Keratinocyte (primary cell): ENCODE measurements at regions not wholly inside any gene's neighbourhood (a gene's known extent, or its start where the extent isn't known, plus 50 kb on each side); places are given as distances from the start of the nearest gene placed in this dataset.

Experiments
- DNase-seq: peaks from one replicate; pipeline ENCODE4 v3.0.0-alpha.2; 2011; ENCODE audit warnings: low read depth, missing footprints, low spot score
- FAIRE-seq: peaks from 2 replicates; lab custom pipeline; 2011; peaks lifted over from hg19 to GRCh38; lab: Jason Lieb, UNC
- H2AFZ ChIP-seq: 2 replicates; pipeline ENCODE4 v1.6.0; 2012; ENCODE audit warnings: low read length, control low read depth, inconsistent platforms; ENCODE audit not compliant: control insufficient read depth
- H3K27ac ChIP-seq: 2 replicates; pipeline ENCODE4 v1.5.1; 2011; ENCODE audit warnings: low read length; ENCODE audit not compliant: control insufficient read depth, insufficient read depth
- H3K27me3 ChIP-seq: 3 replicates; pipeline ENCODE4 v1.6.0; 2011; ENCODE audit warnings: low read length; ENCODE audit not compliant: control insufficient read depth, insufficient read depth; ENCODE audit errors: extremely low read depth
- H3K36me3 ChIP-seq, 2 experiments: 2 replicates in 1 of 2; 3 replicates in 1 of 2; pipeline ENCODE4 v1.5.1; 2011; ENCODE audit warnings: low read length in 2 of 2, mild to moderate bottlenecking in 1 of 2; ENCODE audit not compliant: control insufficient read depth in 2 of 2, insufficient read depth in 2 of 2; ENCODE audit errors: extremely low read depth in 1 of 2
- H3K4me1 ChIP-seq: 3 replicates; pipeline ENCODE4 v1.5.1; 2011; ENCODE audit warnings: low read length; ENCODE audit not compliant: control insufficient read depth, insufficient read depth; ENCODE audit errors: extremely low read depth
- H3K4me2 ChIP-seq: 3 replicates; pipeline ENCODE4 v1.6.0; 2011; ENCODE audit warnings: low read depth, low read length; ENCODE audit not compliant: control insufficient read depth, insufficient read depth; ENCODE audit errors: extremely low read depth
- H3K4me3 ChIP-seq, 3 experiments: fragments of 200-600 bp in 1 of 3; sonication (generic) in 1 of 3; 2 replicates in 2 of 3; 3 replicates in 1 of 3; pipeline ENCODE4 v1.5.1; 2011 to 2016; ENCODE audit warnings: low read length in 3 of 3, mild to moderate bottlenecking in 3 of 3, control low read depth in 2 of 3, inconsistent platforms in 1 of 3, low read depth in 1 of 3, mixed read lengths in 1 of 3, mixed run types in 1 of 3, moderate library complexity in 1 of 3; ENCODE audit not compliant: control insufficient read depth in 2 of 3, insufficient read depth in 2 of 3; ENCODE audit errors: extremely low read depth in 1 of 3
- H3K79me2 ChIP-seq: 2 replicates; pipeline ENCODE4 v1.6.0; 2012; ENCODE audit warnings: low read length; ENCODE audit not compliant: control insufficient read depth, insufficient read depth
- H3K9ac ChIP-seq: 3 replicates; pipeline ENCODE4 v1.6.0; 2011; ENCODE audit warnings: low read length; ENCODE audit not compliant: control insufficient read depth, insufficient read depth; ENCODE audit errors: extremely low read depth
- H3K9me1 ChIP-seq: 3 replicates; pipeline ENCODE4 v1.6.0; 2011; ENCODE audit warnings: low read length; ENCODE audit not compliant: control insufficient read depth, insufficient read depth; ENCODE audit errors: extremely low read depth
- H3K9me3 ChIP-seq: 2 replicates; pipeline ENCODE4 v1.5.1; 2012; ENCODE audit warnings: low read depth, low read length; ENCODE audit not compliant: control insufficient read depth
- H4K20me1 ChIP-seq: 3 replicates; pipeline ENCODE4 v1.6.0; 2011; ENCODE audit warnings: low read length; ENCODE audit not compliant: control insufficient read depth, insufficient read depth; ENCODE audit errors: extremely low read depth
- CTCF ChIP-seq, 3 experiments: IDR thresholded peaks in 1 of 3; conservative IDR thresholded peaks in 1 of 3; optimal IDR thresholded peaks in 1 of 3; 2 replicates in 2 of 3; 3 replicates in 1 of 3; pipeline versions ENCODE3 to v1.5.1; 2011; ENCODE audit warnings: low read length in 3 of 3, mild to moderate bottlenecking in 3 of 3, moderate library complexity in 2 of 3, control low read depth in 1 of 3, inconsistent platforms in 1 of 3; ENCODE audit not compliant: insufficient read depth in 2 of 3; ENCODE audit errors: extremely low read depth in 1 of 3
- EZH2 ChIP-seq: IDR thresholded peaks from one replicate; pipeline ENCODE4 v1.6.1; 2012; ENCODE audit warnings: inconsistent platforms, mild to moderate bottlenecking, low read length, moderate library complexity
- dilution Hi-C: fragments of 300-500 bp; cut with MboI; formaldehyde crosslinking; loops from one replicate; pipeline ENCODE4 v1.7.0; 2020; ENCODE audit warnings: low sequenced_read_pairs; ENCODE audit not compliant: extremely low pct_ligation_motif_present

DNA sequence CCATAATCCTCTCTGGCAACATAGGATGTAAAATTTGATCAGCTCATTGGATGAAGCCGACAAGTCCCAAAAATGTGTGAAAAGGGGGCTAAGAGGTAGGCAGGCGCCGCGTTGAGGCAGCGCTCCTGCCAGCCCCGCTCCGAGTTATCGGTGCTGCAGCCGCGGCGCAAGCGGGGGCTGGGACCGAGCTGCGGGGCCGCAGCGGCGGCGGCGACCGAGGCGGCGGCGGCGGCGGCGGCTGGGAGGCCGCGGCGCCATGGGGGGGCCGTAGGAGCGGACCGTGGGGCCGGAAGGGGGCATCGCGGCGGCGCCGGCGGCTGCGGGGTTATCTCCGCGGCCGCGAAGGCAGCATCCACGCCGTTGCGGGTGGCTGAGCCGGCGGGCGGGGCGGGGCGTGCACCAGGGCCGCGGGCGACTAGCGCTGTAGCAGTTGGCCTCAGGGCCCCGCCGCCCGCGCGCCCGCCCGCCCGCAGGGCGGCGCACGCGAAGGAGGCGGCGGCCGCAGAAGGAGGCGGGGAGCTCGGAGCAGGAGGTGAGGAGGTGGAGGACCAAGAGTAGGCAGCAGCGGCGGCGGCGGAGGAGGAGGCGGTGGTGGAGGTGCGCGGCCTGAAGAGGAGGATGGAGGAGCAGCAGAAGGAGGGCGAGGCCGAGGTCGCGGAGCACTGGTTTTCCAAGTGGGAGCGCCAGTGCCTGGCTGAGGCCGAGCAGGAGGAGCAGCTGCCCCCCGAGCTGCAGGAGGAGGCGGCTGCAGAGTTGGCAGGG lies 126.0 kb upstream of the CXorf66 start:
- Histone ChIP-seq H3K36me3 (no peaks in the 10 kb centered on the region), H3K9me3 (no peaks in the 10 kb centered on the region), H2AFZ (no peak overlapping the region), H3K27me3 (peaks cover 17% of the 10 kb centered on the region), H3K9ac (no peak overlapping the region), H3K27ac (no peak overlapping the region), H3K4me2 (peak overlapping the region; percentile 10), H4K20me1 (no peaks in the 10 kb centered on the region), H3K4me3 (no peak overlapping the region), H3K79me2 (no peaks in the 10 kb centered on the region), H3K9me1 (no peaks in the 10 kb centered on the region), H3K4me1 (no peaks in the 10 kb centered on the region)
- dilution Hi-C loops = no loop called here
- TF ChIP-seq CTCF (optimal IDR thresholded peaks at IDR 0.05 in 1 of 3, IDR thresholded peaks at IDR 0.05 in 1 of 3, conservative IDR thresholded peaks at IDR 0.05 in 1 of 3; ENCODE audit: extremely low read depth in 1 of 3, insufficient read depth in 2 of 3, low read length in 3 of 3) (no peak), EZH2 (peak; percentile 35)
- FAIRE-seq (no peak), DNase-seq (no peak)

GRCh38 chrX:140090800-140091124 lies 125.4 kb upstream of the CXorf66 start:
- peak overlapping the region; percentile 22 for H3K4me2 ChIP-seq
- no peaks in the 10 kb centered on the region for H3K9me3 ChIP-seq
- H3K79me2 ChIP-seq = no peaks in the 10 kb centered on the region
- no peak for FAIRE-seq
- H3K4me3 ChIP-seq = no peak overlapping the region
- H3K9ac ChIP-seq = no peak overlapping the region
- dilution Hi-C loops = no loop called here
- H4K20me1 ChIP-seq = no peaks in the 10 kb centered on the region
- H2AFZ ChIP-seq = no peak overlapping the region
- no peak overlapping the region for H3K27ac ChIP-seq
- H3K4me1 ChIP-seq = no peaks in the 10 kb centered on the region
- TF ChIP-seq EZH2 (peak; percentile 73), CTCF (optimal IDR thresholded peaks at IDR 0.05 in 1 of 3, IDR thresholded peaks at IDR 0.05 in 1 of 3, conservative IDR thresholded peaks at IDR 0.05 in 1 of 3; ENCODE audit: extremely low read depth in 1 of 3, insufficient read depth in 2 of 3, low read length in 3 of 3) (no peak)
- DNase-seq = no peak
- no peaks in the 10 kb centered on the region for H3K36me3 ChIP-seq
- peaks cover 17% of the 10 kb centered on the region for H3K27me3 ChIP-seq
- H3K9me1 ChIP-seq = no peaks in the 10 kb centered on the region
